Mesendoderm (in vitro differentiated cells): ENCODE measurements at regions not wholly inside any gene's neighbourhood (a gene's known extent, or its start where the extent isn't known, plus 50 kb on each side); places are given as distances from the start of the nearest gene placed in this dataset.
A peak's percentile ranks its signal among the peaks of the same experiment; 100 is the strongest.

Source experiments
- DNase-seq: peaks from one replicate; pipeline ENCODE4 v3.0.0; 2013
- H2AK5ac ChIP-seq: 2 replicates; pipeline ENCODE4 v1.6.1; 2013; ENCODE audit warnings: low read length, inconsistent platforms
- H2BK120ac ChIP-seq: 2 replicates; pipeline ENCODE4 v1.6.1; 2013; ENCODE audit warnings: low read depth, mild to moderate bottlenecking, low read length, moderate library complexity, mixed read lengths
- H2BK15ac ChIP-seq: replicated peaks from 2 replicates; pipeline ENCODE4 v1.6.1; 2013; ENCODE audit warnings: low read depth, mild to moderate bottlenecking, moderate library complexity
- H2BK5ac ChIP-seq: 2 replicates; pipeline ENCODE4 v1.6.1; 2013; ENCODE audit warnings: low read length, inconsistent platforms
- H3K18ac ChIP-seq: 2 replicates; pipeline ENCODE4 v1.6.1; 2013; ENCODE audit warnings: mild to moderate bottlenecking, low read length, mixed read lengths
- H3K23ac ChIP-seq: one replicate; pipeline ENCODE4 v1.6.1; 2013; ENCODE audit warnings: low read length
- H3K27ac ChIP-seq: 2 replicates; pipeline ENCODE4 v1.5.1; 2013; ENCODE audit warnings: low read depth, mild to moderate bottlenecking, inconsistent platforms, low read length, moderate library complexity
- H3K27me3 ChIP-seq: 2 replicates; pipeline ENCODE4 v1.6.1; 2013; ENCODE audit warnings: low read length, control low read depth, mild to moderate bottlenecking, inconsistent platforms; ENCODE audit not compliant: insufficient read depth, poor library complexity
- H3K36me3 ChIP-seq: 2 replicates; pipeline ENCODE4 v1.6.1; 2013; ENCODE audit warnings: low read length, inconsistent platforms; ENCODE audit not compliant: control insufficient read depth, insufficient read depth
- H3K4ac ChIP-seq: one replicate; pipeline ENCODE4 v1.6.1; 2013; ENCODE audit warnings: low read depth, mild to moderate bottlenecking, low read length, moderate library complexity
- H3K4me1 ChIP-seq: 2 replicates; pipeline ENCODE4 v1.6.1; 2013; ENCODE audit warnings: low read depth, low read length, inconsistent platforms; ENCODE audit not compliant: control insufficient read depth
- H3K4me2 ChIP-seq: 2 replicates; pipeline ENCODE4 v1.6.1; 2013; ENCODE audit warnings: low read length
- H3K4me3 ChIP-seq: 2 replicates; pipeline ENCODE4 v1.5.1; 2013; ENCODE audit warnings: mild to moderate bottlenecking, low read length
- H3K56ac ChIP-seq: one replicate; pipeline ENCODE4 v1.6.1; 2013; ENCODE audit warnings: low read length
- H3K79me1 ChIP-seq: 2 replicates; pipeline ENCODE4 v1.6.1; 2013; ENCODE audit warnings: low read length, inconsistent platforms
- H3K79me2 ChIP-seq: 2 replicates; pipeline ENCODE4 v1.6.1; 2013; ENCODE audit warnings: mild to moderate bottlenecking, low read length; ENCODE audit not compliant: control insufficient read depth, insufficient read depth
- H3K9ac ChIP-seq: 2 replicates; pipeline ENCODE4 v1.6.1; 2013; ENCODE audit warnings: low read length, inconsistent platforms
- H4K5ac ChIP-seq: one replicate; pipeline ENCODE4 v1.6.1; 2013; ENCODE audit warnings: low read length
- H4K8ac ChIP-seq: one replicate; pipeline ENCODE4 v1.6.1; 2013; ENCODE audit warnings: low read depth, mild to moderate bottlenecking, control low read depth, low read length, moderate library complexity
- WGBS: extraction: QIAGEN DNeasy Blood & Tissue Kit; methylation state at CpG from one replicate; pipeline ENCODE4 v1.1.7; 2013; ENCODE audit warnings: low lambda C conversion rate, missing lambda C conversion rate; ENCODE audit not compliant: insufficient coverage; ENCODE audit errors: extremely low coverage; 5-methylcytosine and 5-hydroxymethylcytosine counted together

DNA sequence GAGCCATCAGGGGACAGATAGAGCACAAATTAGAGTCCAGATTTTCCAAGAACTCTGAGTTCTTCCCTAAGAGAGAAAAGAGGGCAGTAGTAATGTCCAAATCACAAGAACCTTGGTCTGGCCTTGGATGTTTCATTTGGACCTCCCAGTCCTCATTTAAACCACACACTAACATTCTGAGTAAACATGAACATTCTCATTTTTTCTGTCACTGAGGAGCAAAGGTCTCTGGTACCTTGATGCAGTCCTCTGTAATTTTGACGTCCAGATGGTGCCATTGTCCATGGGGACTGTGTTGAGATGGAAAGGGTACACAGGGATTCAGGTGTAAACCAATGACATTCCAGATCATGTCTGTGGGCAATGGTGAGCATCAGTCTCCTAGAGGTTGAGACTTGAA lies 225.4 kb upstream of the PHYHIPL start:
- H3K36me3 ChIP-seq = no peaks in the 10 kb centered on the region
- H4K8ac ChIP-seq = no peak overlapping the region
- no peak overlapping the region for H3K4me2 ChIP-seq
- H3K4me3 ChIP-seq = no peak overlapping the region
- no peak overlapping the region for H2AK5ac ChIP-seq
- no peak overlapping the region for H3K56ac ChIP-seq
- no peak overlapping the region for H3K23ac ChIP-seq
- no peak overlapping the region for H4K5ac ChIP-seq
- H3K27ac ChIP-seq = no peak overlapping the region
- no peak for DNase-seq
- no peaks in the 10 kb centered on the region for H3K79me1 ChIP-seq
- no peak overlapping the region for H3K9ac ChIP-seq
- no peaks in the 10 kb centered on the region for H3K79me2 ChIP-seq
- H3K18ac ChIP-seq = no peak overlapping the region
- no peak overlapping the region for H3K4ac ChIP-seq
- WGBS = no CpG with 5 or more reads among the region's 1 CpG
- H2BK120ac ChIP-seq = no peak overlapping the region
- H3K27me3 ChIP-seq = no peaks in the 10 kb centered on the region
- no peak overlapping the region for H2BK15ac ChIP-seq
- H3K4me1 ChIP-seq = no peaks in the 10 kb centered on the region
- H2BK5ac ChIP-seq = no peak overlapping the region

DNA sequence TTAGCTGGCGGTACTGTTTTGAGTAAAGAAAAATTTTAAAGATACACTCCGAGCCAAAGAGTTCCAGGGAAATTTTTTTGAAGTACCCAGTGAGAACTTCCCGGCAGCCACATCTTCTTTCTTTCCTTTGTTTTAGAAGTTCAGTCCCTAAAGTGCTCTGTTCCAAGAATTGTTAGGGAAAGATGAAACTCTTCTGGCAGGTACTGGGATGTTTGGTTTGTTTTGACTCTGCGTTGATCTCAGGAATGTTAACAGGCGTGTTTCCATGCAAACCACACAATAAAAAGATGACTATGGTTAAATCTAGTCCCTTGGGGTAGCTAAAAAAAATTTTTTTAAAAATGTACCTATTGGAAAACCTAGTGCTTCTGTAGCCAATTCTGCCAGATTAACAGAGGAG lies 224.7 kb upstream of the PHYHIPL start:
- no peak overlapping the region for H3K4me3 ChIP-seq

DNA sequence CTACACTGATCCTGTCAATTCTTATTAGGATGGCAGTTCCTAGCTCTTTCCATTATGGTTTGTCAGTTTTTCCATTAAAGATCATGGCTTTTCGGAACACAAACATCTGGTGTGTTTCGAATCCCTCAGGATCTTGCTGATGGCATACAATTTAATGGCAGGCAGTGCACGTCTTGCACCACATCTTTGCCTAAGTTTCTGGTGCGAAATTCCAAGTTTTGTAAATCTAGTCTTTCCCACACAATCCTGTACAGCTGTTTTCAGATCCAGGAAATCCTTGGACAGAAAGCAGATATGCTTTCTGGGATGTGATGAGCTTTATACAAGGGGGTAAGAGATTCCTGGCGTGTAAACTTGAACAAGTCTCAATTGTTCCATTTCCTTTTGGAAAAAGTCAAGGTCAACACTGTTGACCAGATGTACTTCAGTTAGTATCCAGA lies 224.3 kb upstream of the PHYHIPL start:
- Histone ChIP-seq H3K36me3 (no peaks in the 10 kb centered on the region), H3K27me3 (no peaks in the 10 kb centered on the region), H2BK120ac (no peak overlapping the region), H3K56ac (peak overlapping the region; percentile 22), H3K79me1 (no peaks in the 10 kb centered on the region), H3K18ac (no peak overlapping the region), H4K8ac (no peak overlapping the region), H3K4ac (no peak overlapping the region), H3K4me1 (no peaks in the 10 kb centered on the region), H3K27ac (no peak overlapping the region), H2BK5ac (no peak overlapping the region), H3K4me2 (no peak overlapping the region), H3K4me3 (no peak overlapping the region), H3K23ac (no peak overlapping the region), H2BK15ac (no peak overlapping the region), H4K5ac (no peak overlapping the region), H3K79me2 (no peaks in the 10 kb centered on the region), H2AK5ac (no peak overlapping the region), H3K9ac (no peak overlapping the region)
- DNase-seq = no peak
- WGBS = no CpG with 5 or more reads among the region's 5 CpGs

More for the DNA sequence above, 224.7 kb upstream of the PHYHIPL start:
- Histone ChIP-seq H2BK120ac (no peak overlapping the region), H3K4me2 (no peak overlapping the region), H2BK15ac (no peak overlapping the region), H4K5ac (no peak overlapping the region), H2BK5ac (no peak overlapping the region), H3K56ac (no peak overlapping the region), H3K4ac (no peak overlapping the region), H3K27ac (no peak overlapping the region), H3K9ac (no peak overlapping the region), H3K27me3 (no peaks in the 10 kb centered on the region), H3K18ac (no peak overlapping the region), H4K8ac (no peak overlapping the region), H3K23ac (no peak overlapping the region), H3K79me1 (no peaks in the 10 kb centered on the region), H3K4me1 (no peaks in the 10 kb centered on the region), H3K79me2 (no peaks in the 10 kb centered on the region), H3K36me3 (no peaks in the 10 kb centered on the region), H2AK5ac (no peak overlapping the region)
- no peak for DNase-seq
- no CpG with 5 or more reads among the region's 5 CpGs for WGBS

DNA sequence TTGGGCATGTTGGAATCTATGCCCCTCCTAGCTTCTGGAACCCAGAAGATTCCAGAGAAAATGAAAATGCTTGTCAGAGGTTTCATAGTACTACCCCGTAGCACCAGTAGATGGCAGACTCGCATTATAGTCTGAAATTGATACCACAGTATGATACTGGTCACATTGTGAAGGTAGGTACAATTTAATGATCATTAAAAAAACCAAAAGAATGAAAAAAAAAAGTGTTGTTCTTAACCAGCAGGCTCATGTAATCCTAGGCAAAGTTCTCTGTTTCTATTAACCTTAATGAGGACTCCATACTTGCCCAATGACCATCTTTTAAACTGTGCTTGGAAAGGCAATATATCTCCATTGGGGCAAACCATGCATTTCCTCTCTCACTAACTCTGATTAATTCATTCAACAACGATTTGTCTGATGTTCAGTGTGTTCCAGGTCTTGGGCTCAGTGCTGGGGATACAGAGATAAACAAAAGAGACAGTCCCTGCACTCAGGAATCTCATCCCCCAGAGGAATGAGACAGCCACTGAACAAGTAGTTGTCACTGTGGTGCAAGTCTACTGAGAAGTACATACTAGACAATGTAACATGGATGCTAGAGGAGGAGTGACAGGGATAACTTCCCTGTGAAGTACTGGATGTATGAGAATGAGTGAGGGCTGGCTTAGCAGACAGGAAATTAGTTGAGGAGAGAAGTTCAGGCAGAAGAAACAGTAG lies 223.5 kb upstream of the PHYHIPL start:
- Histone ChIP-seq H4K5ac (no peak overlapping the region), H2AK5ac (no peak overlapping the region), H3K79me1 (no peaks in the 10 kb centered on the region), H2BK15ac (no peak overlapping the region), H3K27me3 (no peaks in the 10 kb centered on the region), H3K36me3 (no peaks in the 10 kb centered on the region), H3K56ac (peak overlapping the region; percentile 22), H3K4me2 (no peak overlapping the region), H3K4me3 (no peak overlapping the region), H3K79me2 (no peaks in the 10 kb centered on the region), H3K9ac (no peak overlapping the region), H3K23ac (no peak overlapping the region), H3K4ac (no peak overlapping the region), H3K27ac (no peak overlapping the region), H3K18ac (no peak overlapping the region), H2BK120ac (no peak overlapping the region), H4K8ac (no peak overlapping the region), H2BK5ac (no peak overlapping the region), H3K4me1 (no peaks in the 10 kb centered on the region)
- peak; percentile 57 for DNase-seq
- no CpG with 5 or more reads among the region's 3 CpGs for WGBS

DNA sequence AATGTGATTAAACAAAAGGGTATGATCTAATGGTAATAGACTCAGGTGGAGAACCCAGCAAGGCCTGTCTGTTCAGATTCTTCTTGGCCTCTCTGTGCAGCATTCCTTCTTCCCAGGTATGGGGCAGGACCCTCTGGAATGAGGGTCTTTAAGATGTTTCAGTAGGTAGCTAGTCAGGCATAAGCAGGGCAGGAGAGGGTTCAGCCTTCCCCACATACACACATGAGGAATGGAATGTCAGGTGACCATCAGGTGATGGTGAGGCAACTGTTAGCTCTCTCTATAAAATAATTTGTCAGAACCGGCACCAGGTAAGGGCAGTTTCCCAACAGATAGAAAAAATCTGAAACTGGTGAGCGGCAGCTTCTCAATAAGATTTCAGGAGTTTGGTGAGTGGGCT lies 222.3 kb upstream of the PHYHIPL start:
- H2BK120ac ChIP-seq = no peak overlapping the region
- no peak overlapping the region for H4K8ac ChIP-seq
- H3K27me3 ChIP-seq = no peaks in the 10 kb centered on the region
- no peaks in the 10 kb centered on the region for H3K79me2 ChIP-seq
- H3K4ac ChIP-seq = no peak overlapping the region
- no peaks in the 10 kb centered on the region for H3K79me1 ChIP-seq
- no peak overlapping the region for H3K23ac ChIP-seq
- no CpG with 5 or more reads among the region's 2 CpGs for WGBS
- H4K5ac ChIP-seq = no peak overlapping the region
- H3K4me2 ChIP-seq = no peak overlapping the region
- H3K27ac ChIP-seq = no peak overlapping the region
- no peak overlapping the region for H3K4me3 ChIP-seq
- DNase-seq = no peak
- no peak overlapping the region for H2AK5ac ChIP-seq
- H3K56ac ChIP-seq = no peak overlapping the region
- no peaks in the 10 kb centered on the region for H3K4me1 ChIP-seq
- H2BK5ac ChIP-seq = no peak overlapping the region
- no peak overlapping the region for H3K9ac ChIP-seq
- no peaks in the 10 kb centered on the region for H3K36me3 ChIP-seq
- H3K18ac ChIP-seq = no peak overlapping the region
- H2BK15ac ChIP-seq = no peak overlapping the region

DNA sequence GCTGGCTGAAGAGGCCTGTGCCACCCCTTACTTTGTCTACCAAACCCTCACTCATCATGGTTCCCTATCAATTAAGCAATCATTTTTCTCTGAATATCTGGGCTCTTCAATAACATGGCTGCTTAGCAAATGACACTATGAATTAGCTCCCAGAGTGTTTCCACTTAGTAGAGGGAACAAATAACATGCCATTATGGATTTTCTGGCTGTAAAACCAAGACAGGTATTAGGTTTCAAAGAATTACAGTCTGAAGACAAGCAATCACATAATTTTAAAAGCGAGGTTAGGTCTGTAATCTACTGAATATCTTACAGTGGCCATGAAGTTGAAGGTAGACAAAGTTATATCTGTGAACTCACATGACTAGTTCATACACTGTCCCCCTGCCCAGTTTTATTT lies 220.8 kb upstream of the PHYHIPL start:
- H2BK15ac ChIP-seq = no peak overlapping the region
- H3K23ac ChIP-seq = no peak overlapping the region
- H2BK120ac ChIP-seq = no peak overlapping the region
- H3K79me1 ChIP-seq = no peaks in the 10 kb centered on the region
- H3K4ac ChIP-seq = no peak overlapping the region
- no peaks in the 10 kb centered on the region for H3K27me3 ChIP-seq
- no peaks in the 10 kb centered on the region for H3K79me2 ChIP-seq
- H3K4me3 ChIP-seq = no peak overlapping the region
- no peak for DNase-seq
- H3K27ac ChIP-seq = no peak overlapping the region
- H3K36me3 ChIP-seq = no peaks in the 10 kb centered on the region
- no peak overlapping the region for H4K8ac ChIP-seq
- H4K5ac ChIP-seq = no peak overlapping the region
- H3K9ac ChIP-seq = no peak overlapping the region
- no peak overlapping the region for H3K4me2 ChIP-seq
- no peak overlapping the region for H2BK5ac ChIP-seq
- H3K56ac ChIP-seq = no peak overlapping the region
- no CpG with 5 or more reads among the region's 1 CpG for WGBS
- H2AK5ac ChIP-seq = no peak overlapping the region
- no peak overlapping the region for H3K18ac ChIP-seq
- no peaks in the 10 kb centered on the region for H3K4me1 ChIP-seq
